ENCODE measurements at regions not wholly inside any gene's neighbourhood (a gene's known extent, or its start where the extent isn't known, plus 50 kb on each side); places are given as distances from the start of the nearest gene placed in this dataset.
"Not testable (repeated sequence)": the region's sequence is repeated elsewhere in the genome, so short reads cannot be mapped to it uniquely, and the experiment has no call there.

GRCh38 chr12:47361389-47362021 is 281.7 kb upstream of the AMIGO2 start:
- DNase-seq (ENCODE audit: low spot score), result peak; percentile 69
- peak overlapping the region; percentile 81 for H3K4me3 Mint-ChIP-seq
- H3K27me3 Mint-ChIP-seq (ENCODE audit: low read depth), result no peaks in the 10 kb centered on the region
- H3K36me3 Mint-ChIP-seq (ENCODE audit: low read depth), result peaks cover 16% of the 10 kb centered on the region
- peaks cover 54% of the 10 kb centered on the region for H3K4me1 Mint-ChIP-seq (ENCODE audit: low read depth)
- peaks cover 12% of the 10 kb centered on the region for H3K9me3 Mint-ChIP-seq
- peak overlapping the region; percentile 97 for H3K27ac Mint-ChIP-seq

- DNase-seq (ENCODE audit: low spot score), result peak; percentile 63
Measured at GRCh38 chr12:47360771-47361388, 281.1 kb upstream of the AMIGO2 start.

GRCh38 chr12:47360093-47360480 is 280.3 kb upstream of the AMIGO2 start:
- peaks cover 15% of the 10 kb centered on the region for H3K36me3 Mint-ChIP-seq (ENCODE audit: low read depth)
- no peaks in the 10 kb centered on the region for H3K27me3 Mint-ChIP-seq (ENCODE audit: low read depth)
- H3K27ac Mint-ChIP-seq, result peak overlapping the region; percentile 97
- peak overlapping the region; percentile 81 for H3K4me3 Mint-ChIP-seq
- peaks cover 65% of the 10 kb centered on the region for H3K4me1 Mint-ChIP-seq (ENCODE audit: low read depth)
- peaks cover 9% of the 10 kb centered on the region for H3K9me3 Mint-ChIP-seq
- DNase-seq (ENCODE audit: low spot score), result no peak

More at GRCh38 chr12:47360771-47361388, 281.1 kb upstream of the AMIGO2 start:
- H3K27me3 Mint-ChIP-seq (ENCODE audit: low read depth), result no peaks in the 10 kb centered on the region
- peaks cover 60% of the 10 kb centered on the region for H3K4me1 Mint-ChIP-seq (ENCODE audit: low read depth)
- peaks cover 16% of the 10 kb centered on the region for H3K36me3 Mint-ChIP-seq (ENCODE audit: low read depth)
- peaks cover 12% of the 10 kb centered on the region for H3K9me3 Mint-ChIP-seq
- H3K27ac Mint-ChIP-seq, result peak overlapping the region; percentile 97
- H3K4me3 Mint-ChIP-seq, result peak overlapping the region; percentile 81

- Mint-ChIP-seq H3K4me3 (peak overlapping the region; percentile 7), H3K27ac (peak overlapping the region; percentile 97)
Measured at GRCh38 chr12:47359310-47360092, 279.7 kb upstream of the AMIGO2 start.

GRCh38 chr12:47357006-47357405 is 277.2 kb upstream of the AMIGO2 start:
- H3K9me3 Mint-ChIP-seq; DNase-seq (ENCODE audit: low spot score); H3K27me3 Mint-ChIP-seq (ENCODE audit: low read depth); H3K4me3 Mint-ChIP-seq: not testable (repeated sequence)
- peaks cover 17% of the 10 kb centered on the region for H3K36me3 Mint-ChIP-seq (ENCODE audit: low read depth)
- H3K4me1 Mint-ChIP-seq (ENCODE audit: low read depth), result peaks cover 69% of the 10 kb centered on the region
- peak overlapping the region; percentile 96 for H3K27ac Mint-ChIP-seq

More at GRCh38 chr12:47359310-47360092, 279.7 kb upstream of the AMIGO2 start:
- Mint-ChIP-seq H3K4me1 (ENCODE audit: low read depth) (peaks cover 65% of the 10 kb centered on the region), H3K36me3 (ENCODE audit: low read depth) (peaks cover 13% of the 10 kb centered on the region), H3K9me3 (peaks cover 9% of the 10 kb centered on the region), H3K27me3 (ENCODE audit: low read depth) (no peaks in the 10 kb centered on the region)
- no peak for DNase-seq (ENCODE audit: low spot score)

GRCh38 chr12:47356129-47356700 is 276.5 kb upstream of the AMIGO2 start:
- H3K9me3 Mint-ChIP-seq, result peaks cover 9% of the 10 kb centered on the region
- H3K27me3 Mint-ChIP-seq (ENCODE audit: low read depth), result no peaks in the 10 kb centered on the region
- DNase-seq (ENCODE audit: low spot score), result peak; percentile 69
- H3K4me1 Mint-ChIP-seq (ENCODE audit: low read depth), result peaks cover 66% of the 10 kb centered on the region
- peak overlapping the region; percentile 63 for H3K4me3 Mint-ChIP-seq
- H3K27ac Mint-ChIP-seq, result peak overlapping the region; percentile 96
- H3K36me3 Mint-ChIP-seq (ENCODE audit: low read depth), result peaks cover 17% of the 10 kb centered on the region

- peaks cover 11% of the 10 kb centered on the region for H3K36me3 Mint-ChIP-seq (ENCODE audit: low read depth)
- H3K27ac Mint-ChIP-seq, result peak overlapping the region; percentile 64
- H3K4me3 Mint-ChIP-seq, result peak overlapping the region; percentile 55
- H3K27me3 Mint-ChIP-seq (ENCODE audit: low read depth), result no peaks in the 10 kb centered on the region
- H3K9me3 Mint-ChIP-seq, result peaks cover 3% of the 10 kb centered on the region
- peaks cover 68% of the 10 kb centered on the region for H3K4me1 Mint-ChIP-seq (ENCODE audit: low read depth)
- DNase-seq (ENCODE audit: low spot score), result no peak
Measured at GRCh38 chr12:47353508-47353907, 273.7 kb upstream of the AMIGO2 start.

- no peaks in the 10 kb centered on the region for H3K27me3 Mint-ChIP-seq (ENCODE audit: low read depth)
- peak overlapping the region; percentile 81 for H3K27ac Mint-ChIP-seq
- peaks cover 10% of the 10 kb centered on the region for H3K36me3 Mint-ChIP-seq (ENCODE audit: low read depth)
- peak overlapping the region; percentile 26 for H3K4me3 Mint-ChIP-seq
- DNase-seq (ENCODE audit: low spot score), result no peak
- no peaks in the 10 kb centered on the region for H3K9me3 Mint-ChIP-seq
- H3K4me1 Mint-ChIP-seq (ENCODE audit: low read depth), result peaks cover 64% of the 10 kb centered on the region
Measured at GRCh38 chr12:47352067-47352466, 272.3 kb upstream of the AMIGO2 start.

GRCh38 chr12:47351526-47351925 is 271.8 kb upstream of the AMIGO2 start:
- H3K27ac Mint-ChIP-seq, result no peak overlapping the region

GRCh38 chr12:47350062-47350408 is 270.3 kb upstream of the AMIGO2 start:
- peak overlapping the region; percentile 66 for H3K4me3 Mint-ChIP-seq
- H3K27me3 Mint-ChIP-seq (ENCODE audit: low read depth), result no peaks in the 10 kb centered on the region
- H3K4me1 Mint-ChIP-seq (ENCODE audit: low read depth), result peaks cover 54% of the 10 kb centered on the region
- peaks cover 4% of the 10 kb centered on the region for H3K36me3 Mint-ChIP-seq (ENCODE audit: low read depth)
- peak overlapping the region; percentile 88 for H3K27ac Mint-ChIP-seq
- no peak for DNase-seq (ENCODE audit: low spot score)
- no peaks in the 10 kb centered on the region for H3K9me3 Mint-ChIP-seq

More at GRCh38 chr12:47351526-47351925, 271.8 kb upstream of the AMIGO2 start:
- peaks cover 7% of the 10 kb centered on the region for H3K36me3 Mint-ChIP-seq (ENCODE audit: low read depth)
- no peak for DNase-seq (ENCODE audit: low spot score)
- H3K4me1 Mint-ChIP-seq (ENCODE audit: low read depth), result peaks cover 64% of the 10 kb centered on the region
- H3K27me3 Mint-ChIP-seq (ENCODE audit: low read depth), result no peaks in the 10 kb centered on the region
- no peaks in the 10 kb centered on the region for H3K9me3 Mint-ChIP-seq
- H3K4me3 Mint-ChIP-seq, result no peak overlapping the region

- Mint-ChIP-seq H3K4me3 (peak overlapping the region; percentile 66), H3K27me3 (ENCODE audit: low read depth) (no peaks in the 10 kb centered on the region), H3K36me3 (ENCODE audit: low read depth) (peaks cover 4% of the 10 kb centered on the region), H3K27ac (peak overlapping the region; percentile 88), H3K9me3 (no peaks in the 10 kb centered on the region), H3K4me1 (ENCODE audit: low read depth) (peaks cover 53% of the 10 kb centered on the region)
- DNase-seq (ENCODE audit: low spot score), result peak; percentile 47
Measured at GRCh38 chr12:47349137-47350061, 269.6 kb upstream of the AMIGO2 start.

- no peak for DNase-seq (ENCODE audit: low spot score)
- peaks cover 43% of the 10 kb centered on the region for H3K4me1 Mint-ChIP-seq (ENCODE audit: low read depth)
- H3K27ac Mint-ChIP-seq, result no peak overlapping the region
- no peaks in the 10 kb centered on the region for H3K36me3 Mint-ChIP-seq (ENCODE audit: low read depth)
- peaks cover 3% of the 10 kb centered on the region for H3K9me3 Mint-ChIP-seq
- no peak overlapping the region for H3K4me3 Mint-ChIP-seq
- H3K27me3 Mint-ChIP-seq (ENCODE audit: low read depth), result no peaks in the 10 kb centered on the region
Measured at GRCh38 chr12:47348206-47348605, 268.4 kb upstream of the AMIGO2 start.
